T-cell (primary cell): ENCODE measurements at regions not wholly inside any gene's neighbourhood (a gene's known extent, or its start where the extent isn't known, plus 50 kb on each side); places are given as distances from the start of the nearest gene placed in this dataset.
"Not testable (repeated sequence)": the region's sequence is repeated elsewhere in the genome, so short reads cannot be mapped to it uniquely, and the experiment has no call there.

Source experiments
- ATAC-seq, 4 experiments: fragments of 200-7000 bp in 3 of 4; fragments of 150-1000 bp in 1 of 4; cut with Tn5 transposase; replicated peaks in 1 of 4; 1 replicate in 3 of 4; 2 replicates in 1 of 4; pipeline ENCODE4 v1.10.0; 2021; ENCODE audit warnings: moderate library complexity in 3 of 4, mild to moderate bottlenecking in 2 of 4, moderate number of reproducible peaks in 1 of 4
- CTCF ChIA-PET, 2 donors: fragments of 300-600 bp; sonication (Branson Sonifier 250); formaldehyde crosslinking; loops; one replicate each; lab custom pipeline; 2022; ENCODE audit warnings: antibody characterized with exemption in 2 of 2; lab: Charles Lee
- POLR2A ChIA-PET, 2 donors: fragments of 300-600 bp; sonication (Branson Sonifier 250); formaldehyde crosslinking; loops; one replicate each; lab custom pipeline; 2022; ENCODE audit warnings: antibody characterized with exemption in 2 of 2; lab: Charles Lee
- DNase-seq, 35 experiments: peaks; one replicate each; pipeline versions ENCODE4 v3.0.0 to v3.0.0-alpha.2; 2013 to 2023
- H3K27ac ChIP-seq: one replicate; pipeline ENCODE4 v1.5.1; 2013; ENCODE audit warnings: low read length
- H3K27me3 ChIP-seq, 2 experiments: replicated peaks in 1 of 2; 1 replicate in 1 of 2; 2 replicates in 1 of 2; pipeline versions ENCODE4 v1.6.1 to v1.7.0; 2013; ENCODE audit warnings: low read length in 1 of 2, mixed read lengths in 1 of 2; ENCODE audit not compliant: control insufficient read depth in 2 of 2, insufficient read depth in 2 of 2; ENCODE audit errors: extremely low read depth in 1 of 2
- H3K36me3 ChIP-seq, 2 donors: 1 replicate in 1 of 2; 2 replicates in 1 of 2; pipeline versions ENCODE4 v1.6.1 to v1.7.0; 2013; ENCODE audit warnings: low read length in 1 of 2; ENCODE audit not compliant: control insufficient read depth in 2 of 2, insufficient read depth in 1 of 2; ENCODE audit errors: extremely low read depth in 1 of 2
- H3K4me1 ChIP-seq, 2 experiments: 1 replicate in 1 of 2; 2 replicates in 1 of 2; pipeline versions ENCODE4 v1.6.1 to v1.7.0; 2013; ENCODE audit warnings: low read length in 2 of 2, mixed read lengths in 1 of 2; ENCODE audit not compliant: insufficient read depth in 2 of 2, control insufficient read depth in 1 of 2; ENCODE audit errors: extremely low read depth in 1 of 2
- H3K4me3 ChIP-seq, 2 donors: 1 replicate in 1 of 2; 2 replicates in 1 of 2; pipeline versions ENCODE4 v1.5.1 to v1.7.0; 2013; ENCODE audit warnings: mild to moderate bottlenecking in 2 of 2, low read length in 1 of 2, moderate library complexity in 1 of 2; ENCODE audit not compliant: control insufficient read depth in 1 of 2; ENCODE audit errors: extremely low read depth in 1 of 2
- H3K9me3 ChIP-seq: 2 replicates; pipeline ENCODE4 v1.7.0; 2013
- H3K27ac Mint-ChIP-seq, 2 donors: one replicate each; pipeline ENCODE4 v1.8.0; 2020 to 2021; ENCODE audit warnings: mild to moderate bottlenecking in 2 of 2, mixed read lengths in 2 of 2
- H3K27me3 Mint-ChIP-seq, 2 donors: one replicate each; pipeline ENCODE4 v1.8.0; 2021 to 2022; ENCODE audit warnings: mixed read lengths in 2 of 2
- H3K36me3 Mint-ChIP-seq: one replicate; pipeline ENCODE4 v1.8.0; 2021; ENCODE audit warnings: mixed read lengths
- H3K4me1 Mint-ChIP-seq, 3 donors: one replicate each; pipeline ENCODE4 v1.8.0; 2020 to 2022; ENCODE audit warnings: mixed read lengths in 3 of 3, mild to moderate bottlenecking in 1 of 3
- H3K4me3 Mint-ChIP-seq, 3 donors: one replicate each; pipeline ENCODE4 v1.8.0; 2020 to 2022; ENCODE audit warnings: mild to moderate bottlenecking in 3 of 3, mixed read lengths in 3 of 3, moderate library complexity in 3 of 3
- H3K9me3 Mint-ChIP-seq, 3 donors: one replicate each; pipeline ENCODE4 v1.8.0; 2020 to 2022; ENCODE audit warnings: mixed read lengths in 3 of 3
- WGBS: methylation state at CpG from one replicate; pipeline ENCODE4 v1.1.5; 2013; ENCODE audit warnings: missing lambda C conversion rate; ENCODE audit not compliant: insufficient coverage; 5-methylcytosine and 5-hydroxymethylcytosine counted together

GRCh38 chr20:40016890-40017289, 672.1 kb downstream of the MAFB start:
- H3K9me3 Mint-ChIP-seq = peaks cover 0 to 8% (median 4%) of the 10 kb centered on the region in 3 donors
- Histone ChIP-seq H3K4me3 (no peak overlapping the region), H3K9me3 (no peaks in the 10 kb centered on the region), H3K27me3 (no peaks in the 10 kb centered on the region), H3K4me1 (no peaks in the 10 kb centered on the region), H3K36me3 (no peaks in the 10 kb centered on the region), H3K27ac (no peak overlapping the region)
- H3K36me3 Mint-ChIP-seq = no peaks in the 10 kb centered on the region
- H3K4me3 Mint-ChIP-seq = no peak overlapping the region
- ChIA-PET CTCF (no interaction called here), POLR2A (no interaction called here)
- H3K27me3 Mint-ChIP-seq = peaks cover 0 to 4% of the 10 kb centered on the region in 2 donors
- no peaks in the 10 kb centered on the region for H3K4me1 Mint-ChIP-seq
- no peak overlapping the region for H3K27ac Mint-ChIP-seq
- no peak for ATAC-seq
- DNase-seq = no peak
- no CpG with 5 or more reads among the region's 4 CpGs for WGBS

GRCh38 chr20:40016392-40016791, 672.6 kb downstream of the MAFB start:
- POLR2A ChIA-PET = no interaction called here
- Histone ChIP-seq H3K27ac (no peak overlapping the region), H3K27me3 (no peaks in the 10 kb centered on the region), H3K36me3 (no peaks in the 10 kb centered on the region), H3K9me3 (no peaks in the 10 kb centered on the region), H3K4me1 (no peaks in the 10 kb centered on the region), H3K4me3 (no peak overlapping the region)
- CTCF ChIA-PET = no interaction called here
- Mint-ChIP-seq H3K4me3 (no peak overlapping the region), H3K36me3 (no peaks in the 10 kb centered on the region), H3K27me3 (peaks cover 0 to 4% of the 10 kb centered on the region in 2 donors), H3K27ac (no peak overlapping the region), H3K9me3 (peaks cover 0 to 8% (median 7%) of the 10 kb centered on the region in 3 donors), H3K4me1 (no peaks in the 10 kb centered on the region)
- 78% methylated on average over 1 of the region's 1 CpG for WGBS
- ATAC-seq (no peak), DNase-seq (no peak)

GRCh38 chr20:40012026-40012425, 677.0 kb downstream of the MAFB start:
- H3K4me3 ChIP-seq, CTCF ChIA-PET, H3K27ac ChIP-seq, DNase-seq, H3K4me1 Mint-ChIP-seq, H3K4me1 ChIP-seq, POLR2A ChIA-PET, H3K4me3 Mint-ChIP-seq, ATAC-seq, H3K27me3 Mint-ChIP-seq, H3K27ac Mint-ChIP-seq, H3K27me3 ChIP-seq, H3K9me3 Mint-ChIP-seq, H3K36me3 ChIP-seq, H3K9me3 ChIP-seq, H3K36me3 Mint-ChIP-seq: not testable (repeated sequence)
- no CpG with 5 or more reads among the region's 5 CpGs for WGBS

GRCh38 chr20:40010483-40010882, 678.6 kb downstream of the MAFB start:
- no peaks in the 10 kb centered on the region for H3K27me3 Mint-ChIP-seq
- H3K4me1 Mint-ChIP-seq = no peaks in the 10 kb centered on the region
- ChIA-PET CTCF (no interaction called here), POLR2A (no interaction called here)
- Histone ChIP-seq H3K4me1 (no peaks in the 10 kb centered on the region), H3K9me3 (no peaks in the 10 kb centered on the region), H3K27ac (no peak overlapping the region), H3K27me3 (no peaks in the 10 kb centered on the region), H3K4me3 (no peak overlapping the region), H3K36me3 (no peaks in the 10 kb centered on the region)
- H3K27ac Mint-ChIP-seq = no peak overlapping the region
- no peak overlapping the region for H3K4me3 Mint-ChIP-seq
- no peaks in the 10 kb centered on the region for H3K36me3 Mint-ChIP-seq
- 76% methylated on average over 2 of the region's 2 CpGs for WGBS
- DNase-seq = no peak
- H3K9me3 Mint-ChIP-seq = peaks cover 0 to 9% (median 0%) of the 10 kb centered on the region in 3 donors
- ATAC-seq = no peak

- Histone ChIP-seq H3K27ac (no peak overlapping the region), H3K4me1 (no peaks in the 10 kb centered on the region), H3K4me3 (no peak overlapping the region), H3K9me3 (no peaks in the 10 kb centered on the region), H3K36me3 (no peaks in the 10 kb centered on the region), H3K27me3 (no peaks in the 10 kb centered on the region)
- no peaks in the 10 kb centered on the region for H3K36me3 Mint-ChIP-seq
- POLR2A ChIA-PET = no interaction called here
- no peak for ATAC-seq
- no CpG with 5 or more reads among the region's 3 CpGs for WGBS
- CTCF ChIA-PET = no interaction called here
- no peak overlapping the region for H3K4me3 Mint-ChIP-seq
- H3K4me1 Mint-ChIP-seq = no peaks in the 10 kb centered on the region
- no peak for DNase-seq
- H3K27me3 Mint-ChIP-seq = no peaks in the 10 kb centered on the region
- H3K9me3 Mint-ChIP-seq = peaks cover 0 to 9% (median 0%) of the 10 kb centered on the region in 3 donors
- H3K27ac Mint-ChIP-seq = no peak overlapping the region
These were observed 679.5 kb downstream of the MAFB start for GRCh38 chr20:40009542-40009941.

GRCh38 chr20:40008177-40008576, 680.9 kb downstream of the MAFB start:
- CTCF ChIA-PET = no interaction called here
- peaks cover 0 to 9% (median 0%) of the 10 kb centered on the region in 3 donors for H3K9me3 Mint-ChIP-seq
- no peaks in the 10 kb centered on the region for H3K4me1 ChIP-seq
- H3K36me3 Mint-ChIP-seq = no peaks in the 10 kb centered on the region
- no peaks in the 10 kb centered on the region for H3K9me3 ChIP-seq
- ATAC-seq = no peak
- no peaks in the 10 kb centered on the region for H3K4me1 Mint-ChIP-seq
- POLR2A ChIA-PET = no interaction called here
- no peak overlapping the region for H3K27ac ChIP-seq
- no peak overlapping the region for H3K4me3 Mint-ChIP-seq
- H3K4me3 ChIP-seq = no peak overlapping the region
- H3K36me3 ChIP-seq = no peaks in the 10 kb centered on the region
- H3K27me3 ChIP-seq = no peaks in the 10 kb centered on the region
- WGBS = 57% methylated on average over 1 of the region's 3 CpGs
- DNase-seq = no peak
- peaks cover 0 to 2% of the 10 kb centered on the region in 2 donors for H3K27me3 Mint-ChIP-seq
- H3K27ac Mint-ChIP-seq = no peak overlapping the region

GRCh38 chr20:40006168-40006860, 682.7 kb downstream of the MAFB start:
- Histone ChIP-seq H3K4me3 (no peak overlapping the region), H3K4me1 (no peaks in the 10 kb centered on the region), H3K27ac (no peak overlapping the region), H3K36me3 (no peaks in the 10 kb centered on the region), H3K27me3 (no peaks in the 10 kb centered on the region), H3K9me3 (no peaks in the 10 kb centered on the region)
- no peak overlapping the region for H3K4me3 Mint-ChIP-seq
- ChIA-PET CTCF (no interaction called here), POLR2A (no interaction called here)
- no peak for ATAC-seq
- peaks cover 0 to 3% of the 10 kb centered on the region in 2 donors for H3K27me3 Mint-ChIP-seq
- no peak for DNase-seq
- no CpG with 5 or more reads among the region's 1 CpG for WGBS
- no peak overlapping the region for H3K27ac Mint-ChIP-seq
- no peaks in the 10 kb centered on the region for H3K36me3 Mint-ChIP-seq
- peaks cover 0 to 3% (median under 1%) of the 10 kb centered on the region in 3 donors for H3K9me3 Mint-ChIP-seq
- H3K4me1 Mint-ChIP-seq = no peaks in the 10 kb centered on the region
